Activated CD8-positive, alpha-beta memory T cell treated with anti-CD3 and anti-CD28 coated beads for 1 hour (primary cell): ENCODE measurements at regions not wholly inside any gene's neighbourhood (a gene's known extent, or its start where the extent isn't known, plus 50 kb on each side); places are given as distances from the start of the nearest gene placed in this dataset.
"Not testable (repeated sequence)": the region's sequence is repeated elsewhere in the genome, so short reads cannot be mapped to it uniquely, and the experiment has no call there.

ENCODE experiments used
- DNase-seq, 2 donors: peaks; one replicate each; pipeline ENCODE4 v3.0.0-alpha.2; 2020; ENCODE audit warnings: low read depth in 1 of 2; ENCODE audit errors: extremely low read depth in 1 of 2

DNA sequence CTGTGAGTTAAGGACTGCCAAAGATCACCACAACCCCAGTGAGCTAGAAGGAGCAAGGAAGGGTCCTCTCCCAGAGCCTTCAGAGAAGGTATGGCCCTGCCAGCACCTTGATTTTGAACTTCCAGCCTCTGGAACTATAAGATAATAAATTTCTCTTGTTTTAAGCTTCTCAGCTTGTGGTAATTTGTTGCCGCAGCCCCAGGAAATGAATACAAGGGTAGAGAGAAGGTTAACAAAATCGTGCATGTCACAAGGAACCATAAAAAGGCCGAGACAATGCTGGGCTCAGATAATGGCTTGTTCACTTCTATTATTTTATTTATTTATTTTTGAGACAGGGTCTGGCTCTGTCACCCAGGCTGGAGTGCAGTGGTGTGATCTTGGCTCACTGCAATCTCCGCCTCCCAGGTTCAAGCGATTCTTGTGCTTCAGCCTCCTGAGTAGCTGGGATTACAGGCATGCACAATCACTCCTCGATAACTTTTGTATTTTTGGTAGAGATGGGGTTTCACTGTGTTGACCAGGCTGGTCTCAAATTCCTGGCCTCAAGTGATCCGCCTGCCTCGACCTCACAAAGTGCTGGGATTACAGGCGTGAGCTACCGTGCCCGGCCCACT, 71.5 kb downstream of the WSB1 start:
- DNase-seq, result not testable (repeated sequence)

- DNase-seq, result no peak
Observed at GRCh38 chr17:27366437-27366836, 72.5 kb downstream of the WSB1 start.

DNA sequence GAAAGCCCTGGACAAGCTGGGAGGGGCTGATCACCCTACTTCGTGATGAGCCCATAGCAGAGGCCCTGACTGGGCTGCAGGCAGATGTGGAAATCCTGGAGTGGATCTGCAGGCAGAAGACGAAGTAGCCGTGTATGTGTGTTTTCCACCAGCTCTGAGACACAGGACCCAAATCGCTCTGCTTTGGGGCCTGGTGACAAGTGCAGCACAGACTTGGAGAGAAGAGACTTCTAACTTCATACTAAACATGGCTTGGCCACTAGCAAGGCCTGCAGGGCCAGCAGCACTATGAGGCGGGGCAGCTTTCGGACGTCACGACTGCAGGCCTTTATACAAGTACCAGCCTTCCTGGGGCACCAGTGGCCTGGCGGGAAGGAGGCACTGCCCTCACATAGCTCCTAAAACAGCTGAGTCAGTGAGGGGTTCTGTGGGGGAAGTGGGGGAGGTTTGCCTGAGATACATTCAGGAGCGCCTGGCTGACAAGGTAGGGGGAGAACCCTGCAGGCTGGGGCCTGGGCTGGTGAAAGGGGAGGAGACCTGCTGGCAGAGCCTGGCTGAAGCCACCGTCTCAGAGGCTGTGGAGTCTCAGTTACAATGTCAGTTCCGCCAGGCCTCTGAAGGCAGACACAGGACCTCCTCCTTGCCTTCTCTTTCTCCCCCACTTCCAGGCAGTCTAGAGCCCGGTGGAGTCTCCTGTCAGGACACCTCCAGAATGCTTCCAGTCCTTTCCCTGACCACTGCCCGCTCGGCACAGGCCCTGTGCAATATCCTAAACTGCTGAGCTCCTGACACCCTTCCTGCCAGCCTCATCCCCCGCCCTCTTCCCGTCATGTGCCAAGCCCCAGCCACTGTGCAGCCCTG, 73.4 kb downstream of the WSB1 start:
- no peak for DNase-seq

DNA sequence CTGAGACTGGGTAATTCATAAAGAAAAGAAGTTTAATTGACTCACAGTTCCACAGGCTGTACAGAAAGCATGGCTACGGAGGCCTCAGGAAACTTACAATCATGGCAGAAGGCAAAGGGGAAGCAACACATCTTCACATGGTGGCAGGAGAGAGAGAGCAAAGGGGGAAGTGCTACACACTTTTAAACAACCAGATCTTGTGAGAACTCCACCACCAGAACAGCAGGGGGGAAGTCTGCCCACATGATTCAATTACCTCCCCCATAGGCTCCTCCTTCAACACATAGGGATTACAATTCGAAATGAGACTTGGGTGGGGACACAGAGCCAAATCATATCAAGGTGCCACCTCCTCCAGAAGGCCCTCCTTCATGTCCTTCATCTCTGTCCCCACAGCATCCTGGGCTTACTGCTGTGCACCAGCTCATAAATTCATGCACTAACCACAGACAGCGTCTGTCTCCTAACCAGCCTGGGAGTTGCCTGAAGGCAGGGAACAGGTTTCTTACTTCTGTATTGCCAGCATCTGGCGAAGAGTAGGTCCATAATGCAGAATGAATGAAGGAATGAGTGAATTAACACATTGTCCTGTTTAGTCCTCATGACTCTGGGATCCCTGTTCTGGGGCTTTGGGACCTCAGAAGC, 74.4 kb downstream of the WSB1 start:
- DNase-seq, result no peak

GRCh38 chr17:27368980-27369379, 75.1 kb downstream of the WSB1 start:
- no peak for DNase-seq

- no peak for DNase-seq
Observed at GRCh38 chr17:27370776-27371175, 76.9 kb downstream of the WSB1 start.

GRCh38 chr17:27373695-27374094, 79.8 kb downstream of the WSB1 start:
- not testable (repeated sequence) for DNase-seq

DNA sequence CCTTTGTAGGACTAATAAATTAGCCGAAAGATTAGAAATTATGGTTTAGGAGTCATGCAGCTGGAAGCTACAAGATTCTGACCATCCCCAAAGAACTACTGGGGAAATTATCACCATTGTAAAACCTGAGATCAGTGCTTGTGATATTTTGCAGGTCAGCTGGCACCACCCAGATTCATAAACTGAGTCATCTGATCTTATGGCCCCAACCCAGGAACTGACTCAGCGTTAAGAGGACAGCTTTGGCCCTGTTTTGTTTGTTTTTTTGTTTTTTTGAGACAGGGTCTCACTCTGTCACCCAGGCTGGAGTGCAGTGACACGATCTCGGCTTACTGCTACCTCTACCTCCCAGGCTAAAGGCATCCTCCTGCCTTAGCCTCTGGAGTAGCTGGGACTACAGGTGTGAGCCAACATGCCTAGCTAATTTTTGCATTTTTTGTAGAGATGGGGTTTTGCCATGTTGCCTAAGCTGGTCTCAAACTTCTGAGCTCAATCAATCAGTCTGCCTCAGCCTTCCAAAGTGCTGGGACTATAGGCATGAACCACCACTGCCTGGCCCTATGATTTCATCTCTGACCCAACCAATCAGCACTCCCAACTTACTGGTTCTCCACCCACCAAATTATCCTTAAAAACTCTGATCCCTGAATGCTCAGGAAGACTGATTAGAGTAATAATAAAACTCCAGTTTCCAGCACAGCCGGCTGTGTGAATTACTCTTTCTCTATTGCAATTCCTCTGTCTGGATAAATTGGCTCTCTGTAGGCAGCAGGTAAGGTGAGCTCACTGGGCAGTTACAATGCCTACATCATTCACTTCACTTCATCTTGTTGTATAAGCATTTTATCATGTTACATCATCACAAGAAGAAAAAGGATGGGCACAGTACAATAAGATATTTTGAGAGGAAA, 79.4 kb upstream of the KSR1 start:
- no peak for DNase-seq

GRCh38 chr17:27378482-27379175, 77.6 kb upstream of the KSR1 start:
- DNase-seq, result no peak

- no peak for DNase-seq
Observed at GRCh38 chr17:27379888-27380533, 76.2 kb upstream of the KSR1 start.

- DNase-seq, result no peak
Observed at GRCh38 chr17:27380551-27380950, 75.7 kb upstream of the KSR1 start.

- DNase-seq, result peak; percentile 23 to 63
Observed at GRCh38 chr17:27381007-27381501, 75.2 kb upstream of the KSR1 start.

DNA sequence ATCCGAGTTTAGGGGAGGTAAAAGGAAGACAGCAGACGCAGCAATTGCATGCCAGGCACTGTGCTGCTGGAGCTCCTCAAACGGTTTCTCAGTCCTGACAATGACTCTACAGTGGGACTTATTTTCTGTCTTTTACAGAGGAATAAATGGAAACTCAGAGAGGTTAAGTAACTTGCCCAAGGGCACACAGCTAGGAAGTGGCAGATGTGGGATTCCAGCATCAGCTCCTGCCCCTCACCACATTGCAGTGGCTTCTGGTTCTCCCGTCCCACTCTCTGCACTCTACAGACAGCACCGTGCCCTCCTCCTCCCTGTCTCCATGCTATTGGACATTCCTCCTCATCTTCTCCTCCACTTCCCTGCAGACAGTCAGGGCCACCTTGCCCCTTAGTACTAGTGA, 74.2 kb upstream of the KSR1 start:
- no peak for DNase-seq

GRCh38 chr17:27384261-27384701, 72.0 kb upstream of the KSR1 start:
- no peak for DNase-seq

DNA sequence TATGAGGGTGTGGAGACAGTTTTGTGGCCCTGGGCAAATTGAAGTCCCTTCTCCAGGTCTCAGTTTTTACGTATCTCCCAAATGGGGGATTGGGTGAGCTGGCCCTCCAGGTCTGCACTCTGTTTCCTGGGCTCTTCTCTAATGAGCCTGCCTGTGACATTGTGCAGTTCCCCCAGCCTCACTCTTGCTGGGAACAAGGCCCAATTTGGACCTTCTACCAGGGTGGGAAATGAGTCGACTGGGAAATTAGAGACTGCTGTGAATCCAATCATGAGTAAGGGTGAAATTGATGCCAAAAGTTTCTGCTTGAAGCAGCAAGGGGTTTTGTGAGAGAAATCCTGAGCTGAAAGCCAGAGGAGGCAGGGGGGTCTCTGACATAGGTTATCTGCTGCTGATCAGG, 71.5 kb upstream of the KSR1 start:
- DNase-seq, result no peak

- DNase-seq, result no peak
Observed at GRCh38 chr17:27385626-27386025, 70.6 kb upstream of the KSR1 start.

GRCh38 chr17:27386206-27387075, 69.8 kb upstream of the KSR1 start:
- DNase-seq, result no peak

GRCh38 chr17:27389542-27390140, 66.6 kb upstream of the KSR1 start:
- no peak for DNase-seq
